Stimulated activated naive CD8-positive, alpha-beta T cell treated with anti-CD3 and anti-CD28 coated beads, Interleukin-15, amount 100 ng/mL, for 72 hours (primary cell): ENCODE measurements at regions not wholly inside any gene's neighbourhood (a gene's known extent, or its start where the extent isn't known, plus 50 kb on each side); places are given as distances from the start of the nearest gene placed in this dataset.

Experiments used
- ATAC-seq: fragments of 150-1000 bp; cut with Tn5 transposase; 2 replicates; pipeline ENCODE4 v1.10.0; 2021; ENCODE audit warnings: mild to moderate bottlenecking, moderate library complexity
- DNase-seq, 2 donors: peaks; one replicate each; pipeline ENCODE4 v3.0.0; 2021 to 2022
- H3K27ac Mint-ChIP-seq, 2 donors: one replicate each; pipeline ENCODE4 v1.8.0; 2022; ENCODE audit warnings: mild to moderate bottlenecking in 2 of 2, mixed read lengths in 2 of 2, moderate library complexity in 2 of 2
- H3K27me3 Mint-ChIP-seq: one replicate; pipeline ENCODE4 v1.8.0; 2022; ENCODE audit warnings: mixed read lengths
- H3K4me1 Mint-ChIP-seq: one replicate; pipeline ENCODE4 v1.8.0; 2022; ENCODE audit warnings: mild to moderate bottlenecking, mixed read lengths
- H3K4me3 Mint-ChIP-seq, 2 donors: one replicate each; pipeline ENCODE4 v1.8.0; 2022; ENCODE audit warnings: mild to moderate bottlenecking in 2 of 2, mixed read lengths in 2 of 2, moderate library complexity in 1 of 2
- H3K9me3 Mint-ChIP-seq, 2 donors: one replicate each; pipeline ENCODE4 v1.8.0; 2022; ENCODE audit warnings: mixed read lengths in 2 of 2

DNA sequence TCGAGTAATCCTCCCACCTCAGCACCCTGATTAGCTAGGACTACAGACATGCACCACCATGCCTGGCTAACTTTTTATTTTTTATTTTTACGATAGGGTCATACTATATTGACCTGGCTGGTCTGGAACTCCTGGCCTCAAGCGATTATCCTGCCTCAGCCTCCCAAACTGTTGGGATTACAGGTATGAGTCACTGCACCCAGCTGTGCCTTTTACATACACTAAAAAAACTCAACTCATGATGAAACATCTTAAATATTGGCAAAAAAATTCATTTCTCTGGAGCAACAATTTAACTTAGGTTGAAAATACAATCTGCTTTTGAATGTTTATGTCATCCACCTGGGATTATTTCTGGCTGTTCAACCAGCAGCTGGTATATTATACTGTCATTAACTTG is 598.3 kb upstream of the ZP4 start:
- peaks cover 0 to 5% of the 10 kb centered on the region in 2 donors for H3K9me3 Mint-ChIP-seq
- ATAC-seq (no peak), DNase-seq (no peak)
- H3K27ac Mint-ChIP-seq = no peak overlapping the region
- H3K4me3 Mint-ChIP-seq = no peak overlapping the region
- no peaks in the 10 kb centered on the region for H3K27me3 Mint-ChIP-seq
- no peaks in the 10 kb centered on the region for H3K4me1 Mint-ChIP-seq

DNA sequence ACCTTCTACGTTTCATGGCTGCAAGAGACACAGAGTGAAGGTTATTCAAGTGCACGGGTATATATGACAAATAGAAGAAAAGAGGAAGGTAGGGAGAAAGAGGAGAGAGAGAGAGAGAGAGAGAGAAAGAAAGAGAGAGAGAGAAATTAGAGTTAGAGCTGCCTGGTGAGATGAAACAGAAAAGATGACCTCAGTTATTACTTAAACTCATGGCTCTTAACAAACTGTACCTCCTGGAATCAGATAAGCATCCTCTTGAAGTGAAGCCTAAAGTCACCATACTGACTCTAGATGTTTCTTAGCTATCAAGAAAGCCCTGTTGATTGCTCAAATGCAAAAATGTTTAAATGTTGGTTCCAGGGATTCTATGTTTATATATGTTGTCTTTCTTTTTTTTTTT is 597.7 kb upstream of the ZP4 start:
- DNase-seq (no peak), ATAC-seq (no peak)
- H3K27me3 Mint-ChIP-seq = no peaks in the 10 kb centered on the region
- H3K9me3 Mint-ChIP-seq = peaks cover 0 to 5% of the 10 kb centered on the region in 2 donors
- no peak overlapping the region for H3K4me3 Mint-ChIP-seq
- H3K4me1 Mint-ChIP-seq = no peaks in the 10 kb centered on the region
- no peak overlapping the region for H3K27ac Mint-ChIP-seq

DNA sequence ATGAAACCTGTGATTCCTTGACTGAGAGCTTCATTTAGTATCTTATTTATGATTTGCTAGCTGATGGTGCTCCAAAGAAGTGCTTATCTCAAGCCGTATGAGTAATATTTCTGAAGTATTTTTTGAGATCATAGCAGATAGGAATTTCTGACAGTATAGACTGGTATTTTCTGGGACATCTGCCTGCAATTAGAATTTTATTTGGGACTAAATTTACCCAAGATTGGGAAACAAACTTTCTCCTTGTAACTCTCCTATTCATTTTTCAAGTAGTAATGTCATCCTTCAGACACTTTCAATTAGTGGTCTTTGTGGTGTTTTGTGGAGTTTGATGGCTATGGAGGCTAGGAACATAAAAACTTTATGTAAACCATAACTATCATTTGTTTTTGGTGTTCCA is 597.2 kb upstream of the ZP4 start:
- Mint-ChIP-seq H3K9me3 (peaks cover 0 to 5% of the 10 kb centered on the region in 2 donors), H3K27me3 (no peaks in the 10 kb centered on the region), H3K4me3 (no peak overlapping the region), H3K4me1 (no peaks in the 10 kb centered on the region), H3K27ac (no peak overlapping the region)
- ATAC-seq = no peak
- DNase-seq = no peak

DNA sequence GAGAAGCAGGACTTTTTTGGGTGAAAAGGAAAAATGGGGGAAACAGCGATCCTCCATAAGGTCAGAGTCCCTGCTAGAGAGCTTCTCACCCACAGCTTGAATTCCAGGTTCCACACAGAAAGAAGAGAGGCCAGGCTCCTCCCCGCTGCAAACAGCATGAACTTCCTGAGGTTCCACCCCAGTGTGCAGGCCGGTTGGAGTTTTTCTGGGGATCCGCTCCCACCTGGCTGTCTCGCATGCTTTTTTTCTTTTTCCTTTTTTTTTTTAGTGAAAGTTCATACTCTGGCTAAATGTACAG is 595.1 kb upstream of the ZP4 start:
- Mint-ChIP-seq H3K4me3 (no peak overlapping the region), H3K27ac (no peak overlapping the region), H3K27me3 (no peaks in the 10 kb centered on the region), H3K9me3 (peaks cover 5 to 10% of the 10 kb centered on the region in 2 donors), H3K4me1 (no peaks in the 10 kb centered on the region)
- no peak for DNase-seq
- ATAC-seq = no peak

DNA sequence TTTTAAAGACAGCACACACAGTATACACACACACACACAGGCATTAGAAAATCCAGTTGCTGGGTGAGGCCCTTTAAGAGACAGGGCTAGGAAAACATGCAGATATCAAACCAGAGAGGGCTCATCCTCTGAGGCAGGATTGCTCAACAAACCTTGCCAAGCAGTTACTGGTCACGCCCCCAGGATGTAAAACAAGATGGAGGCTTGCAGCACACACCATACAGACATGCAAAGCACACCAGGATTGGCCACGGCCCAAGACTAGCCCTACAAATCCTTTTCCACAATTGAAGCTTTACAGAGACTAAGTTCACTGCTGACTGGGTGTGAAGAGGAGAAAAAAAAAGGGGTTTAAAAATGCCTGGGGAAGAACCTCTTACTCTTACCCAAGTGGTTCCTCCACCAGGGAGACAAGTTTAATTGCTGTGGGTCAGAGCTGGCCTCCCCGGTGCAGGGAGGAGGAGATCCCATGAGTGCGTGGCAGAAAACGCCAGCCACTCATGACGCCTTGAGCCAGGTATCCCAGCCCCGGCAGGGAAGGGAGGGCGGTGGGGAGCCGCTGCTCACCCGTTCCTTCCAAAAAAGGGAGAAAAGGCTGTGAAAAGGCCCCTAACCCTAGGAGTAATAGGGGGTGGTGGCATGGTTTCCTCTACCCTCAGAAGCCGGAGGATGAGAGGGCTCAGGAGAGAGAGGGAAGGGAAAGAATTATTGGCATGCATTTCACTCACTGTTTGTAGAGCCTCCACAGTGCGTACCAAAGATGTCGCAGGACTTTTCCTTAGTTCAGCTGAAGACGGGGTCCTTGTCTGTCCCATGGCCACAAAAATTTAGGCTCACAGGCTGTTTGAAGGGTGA is 594.6 kb upstream of the ZP4 start:
- Mint-ChIP-seq H3K27ac (no peak overlapping the region), H3K27me3 (no peaks in the 10 kb centered on the region), H3K4me3 (no peak overlapping the region), H3K4me1 (no peaks in the 10 kb centered on the region), H3K9me3 (peaks cover 5 to 10% of the 10 kb centered on the region in 2 donors)
- DNase-seq (no peak), ATAC-seq (no peak)

DNA sequence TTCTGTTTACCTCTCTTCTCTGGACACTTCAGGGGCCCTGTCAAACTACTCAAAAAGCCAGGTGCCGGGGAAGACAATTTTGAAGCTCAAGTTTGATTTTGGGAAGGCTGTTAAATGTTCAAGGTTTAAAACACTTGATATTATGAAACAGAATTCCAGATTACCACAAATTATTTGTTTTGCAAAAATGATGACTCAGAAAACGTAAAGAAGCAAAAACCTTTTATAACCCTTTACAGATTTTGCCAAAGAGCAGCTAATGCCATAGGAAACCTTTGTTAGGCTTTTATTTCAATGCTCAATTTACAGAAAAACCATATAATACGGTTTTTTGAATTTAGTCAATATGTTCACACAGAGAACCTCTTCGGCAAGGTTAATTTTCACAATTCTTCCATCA is 593.4 kb upstream of the ZP4 start:
- Mint-ChIP-seq H3K4me3 (no peak overlapping the region), H3K4me1 (no peaks in the 10 kb centered on the region), H3K27ac (no peak overlapping the region), H3K27me3 (no peaks in the 10 kb centered on the region), H3K9me3 (peaks cover 5 to 10% of the 10 kb centered on the region in 2 donors)
- ATAC-seq (no peak), DNase-seq (no peak)

DNA sequence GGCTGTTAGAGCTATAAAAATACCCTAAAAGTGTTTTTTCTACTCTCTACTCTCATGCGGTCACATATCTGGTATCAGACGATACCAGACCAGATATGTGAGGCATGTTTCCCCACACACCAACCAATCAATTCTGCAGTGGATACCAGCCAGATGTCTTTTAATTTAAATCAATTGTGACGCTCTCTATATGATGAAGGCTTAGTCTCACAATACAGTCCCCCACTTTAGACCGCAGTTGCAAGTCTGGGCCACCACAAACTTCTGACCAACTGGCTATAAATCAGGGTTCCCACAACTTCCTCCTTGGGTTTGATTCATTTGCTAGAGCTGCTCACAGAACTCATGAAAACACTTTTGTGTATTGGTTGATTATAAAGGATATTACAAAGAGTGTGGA is 586.1 kb upstream of the ZP4 start:
- no peaks in the 10 kb centered on the region for H3K27me3 Mint-ChIP-seq
- no peak for ATAC-seq
- DNase-seq = no peak
- no peak overlapping the region for H3K27ac Mint-ChIP-seq
- peaks cover 0 to 7% of the 10 kb centered on the region in 2 donors for H3K9me3 Mint-ChIP-seq
- no peaks in the 10 kb centered on the region for H3K4me1 Mint-ChIP-seq
- no peak overlapping the region for H3K4me3 Mint-ChIP-seq

DNA sequence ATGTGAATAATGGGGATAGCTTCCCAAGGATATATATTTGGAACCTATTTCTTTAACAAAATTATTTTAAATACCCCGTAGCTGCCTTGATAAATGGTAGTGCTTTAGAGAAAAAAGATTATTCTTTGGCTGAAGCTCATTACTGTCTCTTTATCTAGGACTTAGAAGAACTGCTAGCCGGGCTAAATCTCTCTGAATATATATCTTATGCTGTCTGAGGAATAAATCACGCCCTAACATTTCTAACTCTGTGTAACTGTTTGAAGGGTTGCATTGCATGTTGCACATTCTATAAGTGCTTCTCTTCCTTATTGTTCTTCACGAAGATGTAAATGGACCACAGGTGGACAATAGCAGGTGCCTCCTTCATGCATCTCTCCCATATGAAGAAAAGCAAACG is 585.0 kb upstream of the ZP4 start:
- no peaks in the 10 kb centered on the region for H3K4me1 Mint-ChIP-seq
- ATAC-seq (no peak), DNase-seq (no peak)
- H3K27ac Mint-ChIP-seq = no peak overlapping the region
- H3K27me3 Mint-ChIP-seq = no peaks in the 10 kb centered on the region
- no peaks in the 10 kb centered on the region for H3K9me3 Mint-ChIP-seq
- H3K4me3 Mint-ChIP-seq = no peak overlapping the region

DNA sequence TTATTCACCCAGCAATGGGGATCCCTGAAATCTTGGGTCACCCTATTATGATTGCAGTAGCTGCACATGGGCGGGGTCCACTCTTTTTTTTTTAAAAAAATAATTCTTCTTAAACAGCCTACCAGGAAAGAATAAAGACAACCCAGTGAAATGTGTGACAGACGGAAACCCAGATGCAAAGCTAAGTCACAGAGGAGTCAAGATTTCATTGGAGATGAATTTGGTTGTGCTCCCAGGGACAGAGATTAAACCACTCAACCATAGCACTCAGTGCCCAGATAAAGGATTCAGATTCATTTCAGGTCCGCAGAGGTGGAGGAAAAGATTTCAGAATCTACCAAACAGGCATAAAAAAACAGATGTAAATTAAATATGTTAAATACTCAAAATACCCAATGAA is 583.5 kb upstream of the ZP4 start:
- Mint-ChIP-seq H3K27me3 (no peaks in the 10 kb centered on the region), H3K27ac (no peak overlapping the region), H3K4me1 (no peaks in the 10 kb centered on the region), H3K9me3 (peaks cover 0 to 2% of the 10 kb centered on the region in 2 donors), H3K4me3 (no peak overlapping the region)
- ATAC-seq = no peak
- no peak for DNase-seq

DNA sequence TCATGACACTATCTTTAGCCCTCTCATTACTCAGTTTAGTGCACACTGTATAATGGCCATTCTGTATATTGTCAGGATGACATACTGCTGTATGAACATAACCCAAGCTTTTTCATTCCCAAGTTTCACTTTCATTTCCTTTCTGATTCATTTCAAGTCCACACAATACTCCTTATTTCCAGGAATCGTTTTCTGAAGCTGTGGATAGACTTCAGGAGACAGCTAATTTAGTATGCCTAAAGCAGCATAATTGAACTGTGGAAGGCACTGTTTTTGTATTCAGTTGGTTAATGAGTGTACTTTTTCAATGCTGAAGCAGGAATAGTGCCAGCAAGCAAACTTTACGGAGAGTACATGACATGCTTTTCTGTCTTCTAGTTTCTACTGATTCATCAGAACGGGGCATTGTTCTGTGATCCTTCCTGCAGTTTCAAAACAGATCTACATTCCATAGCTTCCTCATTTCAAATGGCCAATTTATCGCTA is 578.5 kb upstream of the ZP4 start:
- H3K9me3 Mint-ChIP-seq = peaks cover 12 to 18% of the 10 kb centered on the region in 2 donors
- no peak overlapping the region for H3K27ac Mint-ChIP-seq
- H3K4me1 Mint-ChIP-seq = no peaks in the 10 kb centered on the region
- H3K27me3 Mint-ChIP-seq = no peaks in the 10 kb centered on the region
- no peak overlapping the region for H3K4me3 Mint-ChIP-seq
- DNase-seq (no peak), ATAC-seq (no peak)

DNA sequence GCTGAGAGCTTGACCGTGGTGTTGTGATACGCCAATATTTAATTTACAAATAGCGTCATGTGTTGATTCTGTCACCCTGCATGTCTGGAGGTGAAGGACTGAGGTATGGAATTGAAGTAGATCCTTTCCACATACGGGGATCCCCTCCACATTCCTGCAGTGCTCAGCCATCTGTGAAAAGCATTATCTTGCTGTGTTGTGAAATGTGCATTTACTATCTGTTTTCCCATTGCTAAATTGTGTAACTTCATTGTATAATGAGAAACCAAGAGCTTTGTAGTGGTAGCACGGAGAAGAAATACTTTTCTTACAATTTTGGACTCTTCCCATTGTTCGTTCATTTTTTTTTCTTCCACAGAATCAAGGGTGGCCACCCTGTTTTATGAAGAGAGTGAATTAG is 577.3 kb upstream of the ZP4 start:
- Mint-ChIP-seq H3K9me3 (peaks cover 15 to 22% of the 10 kb centered on the region in 2 donors), H3K4me1 (no peaks in the 10 kb centered on the region), H3K4me3 (no peak overlapping the region), H3K27me3 (no peaks in the 10 kb centered on the region), H3K27ac (no peak overlapping the region)
- DNase-seq (no peak), ATAC-seq (no peak)

DNA sequence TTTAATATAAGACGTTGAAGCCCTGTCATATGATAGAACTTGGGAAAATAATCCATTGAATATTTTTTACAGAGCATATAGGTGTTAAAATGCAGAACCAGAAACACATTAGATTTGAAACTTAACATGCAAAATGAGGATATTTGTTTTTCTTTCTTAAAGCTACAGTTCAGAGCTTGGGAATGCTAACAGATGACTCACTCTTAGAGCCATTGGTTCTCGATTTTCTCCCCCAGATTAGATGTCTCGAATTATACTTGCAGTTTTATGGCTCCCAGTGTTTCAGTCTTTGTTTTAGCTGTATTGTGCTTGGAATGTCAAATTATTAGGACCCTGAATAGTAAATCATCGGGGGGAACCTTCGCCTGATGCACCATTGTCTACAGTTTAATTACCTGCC is 575.7 kb upstream of the ZP4 start:
- DNase-seq = no peak
- Mint-ChIP-seq H3K4me3 (no peak overlapping the region), H3K4me1 (no peaks in the 10 kb centered on the region), H3K9me3 (peaks cover 20 to 30% of the 10 kb centered on the region in 2 donors), H3K27me3 (no peaks in the 10 kb centered on the region), H3K27ac (no peak overlapping the region)
- no peak for ATAC-seq

DNA sequence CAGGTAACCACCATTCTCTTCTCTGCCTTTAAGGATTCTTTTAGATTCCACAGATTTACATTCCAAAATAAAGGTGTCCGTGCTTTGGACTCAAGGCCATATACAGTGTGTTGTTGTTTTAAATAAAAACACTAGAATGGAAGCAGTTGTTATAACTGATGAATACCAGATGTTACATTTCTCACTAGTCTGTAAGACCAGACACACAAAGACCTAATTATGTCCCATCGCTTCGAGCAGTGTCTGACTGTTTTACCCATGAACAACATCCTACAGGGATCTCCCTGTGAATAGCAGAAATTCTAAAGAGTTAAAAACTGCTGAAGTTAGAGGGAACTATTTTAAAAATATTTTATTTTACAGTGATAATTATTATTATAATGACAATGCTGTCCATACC is 574.7 kb upstream of the ZP4 start:
- H3K27ac Mint-ChIP-seq = no peak overlapping the region
- no peak for DNase-seq
- no peak overlapping the region for H3K4me3 Mint-ChIP-seq
- H3K27me3 Mint-ChIP-seq = no peaks in the 10 kb centered on the region
- peaks cover 22 to 30% of the 10 kb centered on the region in 2 donors for H3K9me3 Mint-ChIP-seq
- ATAC-seq = no peak
- H3K4me1 Mint-ChIP-seq = no peaks in the 10 kb centered on the region

DNA sequence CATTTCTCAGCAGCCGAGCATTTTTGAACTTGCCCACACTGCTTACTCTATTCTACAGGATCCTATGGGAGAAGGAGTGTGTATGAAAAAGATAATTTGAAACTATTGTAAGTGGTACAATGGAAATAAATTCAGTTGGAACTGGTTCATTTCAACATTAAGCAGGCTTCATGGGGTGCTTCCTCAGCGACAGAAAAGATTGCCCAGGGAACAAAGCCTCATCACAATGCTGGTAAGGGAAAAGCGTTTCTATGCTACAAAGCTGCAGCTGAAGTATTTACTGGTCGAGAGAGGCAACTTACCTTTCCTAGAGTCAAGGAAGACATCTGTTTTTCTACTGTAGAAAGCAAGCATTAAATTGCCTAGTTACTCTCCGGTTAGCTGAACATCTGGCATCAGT is 568.2 kb upstream of the ZP4 start:
- DNase-seq (no peak), ATAC-seq (no peak)
- no peak overlapping the region for H3K27ac Mint-ChIP-seq
- H3K9me3 Mint-ChIP-seq = peaks cover 8 to 13% of the 10 kb centered on the region in 2 donors
- no peaks in the 10 kb centered on the region for H3K27me3 Mint-ChIP-seq
- H3K4me3 Mint-ChIP-seq = no peak overlapping the region
- no peaks in the 10 kb centered on the region for H3K4me1 Mint-ChIP-seq

DNA sequence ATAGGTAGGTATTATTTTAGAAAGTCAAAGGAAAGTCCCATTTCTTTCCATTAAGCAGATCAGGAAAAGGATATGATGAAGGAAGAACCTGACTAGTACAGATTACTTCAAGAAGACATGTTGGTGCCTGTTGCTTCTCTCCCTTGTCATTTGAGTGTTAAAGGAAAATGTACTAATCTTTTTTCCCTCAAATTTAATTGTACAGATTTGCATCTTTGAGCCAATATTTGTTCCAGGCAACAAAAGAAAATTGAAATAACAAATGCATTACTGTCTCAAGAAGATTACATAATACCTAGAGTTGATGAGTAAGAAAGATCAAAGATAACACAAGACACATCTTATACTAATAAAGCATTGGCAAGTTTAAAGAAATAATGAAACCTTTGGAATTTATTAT is 566.9 kb upstream of the ZP4 start:
- Mint-ChIP-seq H3K27me3 (no peaks in the 10 kb centered on the region), H3K27ac (no peak overlapping the region), H3K4me1 (no peaks in the 10 kb centered on the region), H3K9me3 (peaks cover 8 to 13% of the 10 kb centered on the region in 2 donors), H3K4me3 (no peak overlapping the region)
- DNase-seq = no peak
- ATAC-seq = no peak

DNA sequence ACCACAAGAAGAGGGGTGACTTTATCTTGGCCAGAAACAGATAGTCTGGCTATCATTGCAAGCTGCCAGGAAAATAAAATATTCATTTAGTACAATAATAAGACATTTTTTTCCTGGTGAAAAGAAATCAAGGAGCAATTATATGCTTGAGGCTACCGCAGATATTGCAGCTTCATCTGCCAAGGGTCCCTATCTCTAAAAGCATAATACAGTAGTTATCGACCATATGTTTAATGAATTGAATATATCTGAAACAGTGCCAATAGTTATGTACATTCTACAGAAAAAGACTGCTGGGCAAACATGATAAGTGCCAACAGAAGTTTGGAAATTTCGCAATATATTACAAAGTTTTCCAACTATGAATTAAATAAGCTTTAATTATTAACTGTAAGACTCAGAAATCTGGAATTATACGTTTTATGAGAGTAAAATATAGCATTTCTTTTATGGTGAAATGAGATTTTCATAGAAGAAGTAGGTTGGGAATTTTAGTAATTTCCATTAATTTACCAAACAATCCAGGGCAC is 561.1 kb upstream of the ZP4 start:
- ATAC-seq (no peak), DNase-seq (no peak)
- H3K27ac Mint-ChIP-seq = no peak overlapping the region
- H3K4me3 Mint-ChIP-seq = no peak overlapping the region
- no peaks in the 10 kb centered on the region for H3K9me3 Mint-ChIP-seq
- no peaks in the 10 kb centered on the region for H3K4me1 Mint-ChIP-seq
- H3K27me3 Mint-ChIP-seq = no peaks in the 10 kb centered on the region

DNA sequence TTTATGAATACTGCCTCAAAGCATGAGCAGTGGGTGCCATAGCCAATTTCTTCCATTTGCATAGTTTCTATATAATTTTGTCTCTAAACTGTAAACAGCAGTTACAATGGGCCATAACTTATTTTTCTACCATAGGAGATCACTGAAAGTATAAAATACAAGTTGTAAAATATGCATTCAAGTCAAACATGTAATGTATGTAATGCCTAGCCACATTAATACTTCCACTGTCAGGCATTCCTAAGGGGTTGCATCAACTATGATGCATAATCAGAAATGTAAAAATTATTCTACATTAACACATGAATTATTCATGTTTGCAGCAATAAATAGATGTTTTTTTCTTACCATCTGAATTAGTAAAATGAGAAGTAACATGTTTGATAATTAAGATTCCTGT is 560.3 kb upstream of the ZP4 start:
- Mint-ChIP-seq H3K27ac (no peak overlapping the region), H3K4me3 (no peak overlapping the region), H3K9me3 (peaks cover 0 to 5% of the 10 kb centered on the region in 2 donors), H3K4me1 (no peaks in the 10 kb centered on the region), H3K27me3 (no peaks in the 10 kb centered on the region)
- DNase-seq = no peak
- no peak for ATAC-seq
